HG03108 (cell line): ENCODE measurements at regions not wholly inside any gene's neighbourhood (a gene's known extent, or its start where the extent isn't known, plus 50 kb on each side); places are given as distances from the start of the nearest gene placed in this dataset.
"Not testable (repeated sequence)": the region's sequence is repeated elsewhere in the genome, so short reads cannot be mapped to it uniquely, and the experiment has no call there.

Source experiments
- ATAC-seq: cut with Tn5 transposase; IDR thresholded peaks from one replicate; pipeline ENCODE4 v1.9.1; 2021; ENCODE audit warnings: moderate library complexity; ENCODE audit not compliant: unreplicated experiment

- ATAC-seq = no peak
Measured at GRCh38 chr5:126280846-126281245, 142.4 kb upstream of the GRAMD2B start.

GRCh38 chr5:126284977-126285696, 138.1 kb upstream of the GRAMD2B start:
- ATAC-seq = no peak

GRCh38 chr5:126296121-126296520, 127.1 kb upstream of the GRAMD2B start:
- not testable (repeated sequence) for ATAC-seq

GRCh38 chr5:126300293-126300692, 122.9 kb upstream of the GRAMD2B start:
- no peak for ATAC-seq

GRCh38 chr5:126301056-126301455, 122.2 kb upstream of the GRAMD2B start:
- no peak for ATAC-seq

GRCh38 chr5:126309860-126310259, 113.3 kb upstream of the GRAMD2B start:
- ATAC-seq = no peak

GRCh38 chr5:126311766-126312165, 111.4 kb upstream of the GRAMD2B start:
- no peak for ATAC-seq

GRCh38 chr5:126315341-126315740, 107.9 kb upstream of the GRAMD2B start:
- ATAC-seq = no peak

- no peak for ATAC-seq
Measured at GRCh38 chr5:126332326-126332725, 90.9 kb upstream of the GRAMD2B start.

GRCh38 chr5:126334760-126335159, 88.4 kb upstream of the GRAMD2B start:
- ATAC-seq = no peak

GRCh38 chr5:126335886-126336285, 87.3 kb upstream of the GRAMD2B start:
- ATAC-seq = no peak

- no peak for ATAC-seq
Measured at GRCh38 chr5:126338635-126339034, 84.6 kb upstream of the GRAMD2B start.

- ATAC-seq = peak; percentile 65
Measured at GRCh38 chr5:126339215-126339805, 83.9 kb upstream of the GRAMD2B start.

- ATAC-seq = no peak
Measured at GRCh38 chr5:126341906-126342630, 81.1 kb upstream of the GRAMD2B start.

GRCh38 chr5:126348855-126349635, 74.2 kb upstream of the GRAMD2B start:
- no peak for ATAC-seq

- no peak for ATAC-seq
Measured at GRCh38 chr5:126351153-126351552, 72.1 kb upstream of the GRAMD2B start.

GRCh38 chr5:126354012-126354857, 69.0 kb upstream of the GRAMD2B start:
- no peak for ATAC-seq

- ATAC-seq = no peak
Measured at GRCh38 chr5:126354858-126355731, 68.1 kb upstream of the GRAMD2B start.

GRCh38 chr5:126355940-126356339, 67.3 kb upstream of the GRAMD2B start:
- ATAC-seq = no peak
